D721Med (cell line): ENCODE measurements at regions not wholly inside any gene's neighbourhood (a gene's known extent, or its start where the extent isn't known, plus 50 kb on each side); places are given as distances from the start of the nearest gene placed in this dataset.

Experiments
- DNase-seq: peaks from one replicate; pipeline ENCODE4 v3.0.0; 2011; ENCODE audit warnings: low spot score; ENCODE audit not compliant: insufficient read length
- FAIRE-seq: peaks from 2 replicates; lab custom pipeline; 2011; peaks lifted over from hg19 to GRCh38; lab: Jason Lieb, UNC
- TF ChIP-seq, protein P1 (sequence below): IDR thresholded peaks from 2 replicates; pipeline ENCODE4 v1.5.1; 2012; ENCODE audit warnings: mild to moderate bottlenecking, control low read depth; ENCODE audit not compliant: insufficient read depth; ENCODE audit errors: missing control alignments

DNA sequence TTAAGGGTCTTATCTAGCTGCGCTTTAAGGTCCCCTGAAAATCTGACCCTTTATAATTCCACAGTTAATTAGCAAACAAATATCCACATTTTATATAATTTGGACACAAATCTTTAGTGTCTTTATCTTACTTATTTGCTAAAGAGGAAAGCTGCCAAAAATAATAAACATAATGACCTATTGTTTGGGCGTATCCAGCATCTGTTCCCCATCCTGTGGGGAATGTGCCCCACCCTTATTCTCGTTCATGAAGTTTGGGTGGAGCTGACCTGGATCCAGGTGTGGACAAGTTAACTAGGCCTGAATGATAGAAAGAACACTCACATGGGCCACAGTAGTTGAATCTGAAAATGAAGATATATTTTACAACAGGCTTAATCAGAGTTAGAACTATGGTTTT lies 218.3 kb downstream of the CRPPA start:
- FAIRE-seq (no peak), DNase-seq (no peak)
- TF ChIP-seq, protein P1, sequence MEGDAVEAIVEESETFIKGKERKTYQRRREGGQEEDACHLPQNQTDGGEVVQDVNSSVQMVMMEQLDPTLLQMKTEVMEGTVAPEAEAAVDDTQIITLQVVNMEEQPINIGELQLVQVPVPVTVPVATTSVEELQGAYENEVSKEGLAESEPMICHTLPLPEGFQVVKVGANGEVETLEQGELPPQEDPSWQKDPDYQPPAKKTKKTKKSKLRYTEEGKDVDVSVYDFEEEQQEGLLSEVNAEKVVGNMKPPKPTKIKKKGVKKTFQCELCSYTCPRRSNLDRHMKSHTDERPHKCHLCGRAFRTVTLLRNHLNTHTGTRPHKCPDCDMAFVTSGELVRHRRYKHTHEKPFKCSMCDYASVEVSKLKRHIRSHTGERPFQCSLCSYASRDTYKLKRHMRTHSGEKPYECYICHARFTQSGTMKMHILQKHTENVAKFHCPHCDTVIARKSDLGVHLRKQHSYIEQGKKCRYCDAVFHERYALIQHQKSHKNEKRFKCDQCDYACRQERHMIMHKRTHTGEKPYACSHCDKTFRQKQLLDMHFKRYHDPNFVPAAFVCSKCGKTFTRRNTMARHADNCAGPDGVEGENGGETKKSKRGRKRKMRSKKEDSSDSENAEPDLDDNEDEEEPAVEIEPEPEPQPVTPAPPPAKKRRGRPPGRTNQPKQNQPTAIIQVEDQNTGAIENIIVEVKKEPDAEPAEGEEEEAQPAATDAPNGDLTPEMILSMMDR: no peak

GRCh38 chr7:16202303-16202702 lies 219.0 kb downstream of the CRPPA start:
- TF ChIP-seq, protein P1: no peak
- DNase-seq: no peak
- FAIRE-seq: no peak

GRCh38 chr7:16200591-16200990 lies 220.7 kb downstream of the CRPPA start:
- FAIRE-seq (no peak), DNase-seq (no peak)
- TF ChIP-seq, protein P1: no peak

DNA sequence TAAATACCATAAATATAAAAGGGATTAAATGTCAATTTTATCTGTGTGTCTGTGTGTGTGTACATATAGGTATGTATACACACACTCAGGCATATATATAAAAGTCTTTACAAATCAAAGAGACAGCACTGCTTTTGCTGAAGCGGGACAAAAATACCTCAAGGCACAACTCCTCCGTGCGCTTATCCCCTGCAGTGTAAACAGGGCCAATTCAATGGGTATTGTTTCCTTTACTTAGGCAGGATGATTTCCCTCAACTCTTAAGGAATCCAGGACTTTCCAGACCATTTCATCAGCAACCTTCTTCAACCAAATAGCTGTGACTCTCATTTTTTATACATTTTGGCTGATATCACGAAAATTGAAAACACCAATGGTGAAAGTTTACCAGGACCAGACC lies 227.7 kb downstream of the CRPPA start:
- FAIRE-seq (no peak), DNase-seq (no peak)
- TF ChIP-seq, protein P1: no peak

DNA sequence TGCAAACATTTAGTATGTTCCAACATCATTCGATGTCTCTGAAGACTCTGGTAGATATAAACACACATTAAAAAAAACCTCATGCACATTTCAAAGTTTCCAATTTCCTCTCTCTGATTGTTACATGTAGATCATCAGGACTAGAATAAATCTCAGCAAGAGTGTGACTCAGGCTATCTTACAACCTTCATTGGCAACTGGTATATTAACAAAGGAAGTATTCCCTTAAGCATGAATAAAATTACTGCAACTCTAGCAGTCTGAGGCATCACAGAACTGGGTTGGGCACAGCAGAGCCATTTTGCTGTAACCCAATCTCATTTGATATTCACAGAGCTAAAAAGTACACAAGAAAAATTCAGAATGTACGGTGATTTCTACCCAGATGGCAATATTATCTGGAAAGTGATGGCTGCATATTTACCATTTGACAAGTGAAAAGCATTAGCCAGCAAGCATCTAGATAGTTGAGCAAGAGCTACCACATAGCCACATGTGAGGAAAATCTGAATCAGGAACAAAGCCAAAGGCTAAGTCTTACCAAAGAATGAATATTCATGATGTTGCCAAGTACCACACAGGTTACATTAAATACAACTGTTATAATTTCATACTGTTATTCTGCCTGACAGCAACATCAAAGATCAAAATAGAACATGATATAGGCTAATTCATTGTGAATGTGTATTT lies 232.2 kb downstream of the CRPPA start:
- TF ChIP-seq, protein P1: no peak
- no peak for DNase-seq
- no peak for FAIRE-seq

- no peak for DNase-seq
- no peak for FAIRE-seq
- TF ChIP-seq, protein P1: no peak
Observed at GRCh38 chr7:16187131-16187530, 234.2 kb downstream of the CRPPA start.

GRCh38 chr7:16178585-16178984 lies 242.8 kb downstream of the CRPPA start:
- DNase-seq: no peak
- TF ChIP-seq, protein P1: no peak
- FAIRE-seq: peak; percentile 41
